K562 (cell line): ENCODE measurements at regions not wholly inside any gene's neighbourhood (a gene's known extent, or its start where the extent isn't known, plus 50 kb on each side); places are given as distances from the start of the nearest gene placed in this dataset.

Experiments used
- ELF2 ChIP-seq: fragments of 250-450 bp; sonication (Bioruptor Pico); IDR thresholded peaks from 2 replicates; pipeline ENCODE4 v1.5.0; 2021; ENCODE audit warnings: mild to moderate bottlenecking
- EZH2 ChIP-seq: IDR thresholded peaks from 2 replicates; pipeline ENCODE4 v1.6.1; 2012; ENCODE audit warnings: low read depth, mild to moderate bottlenecking, inconsistent platforms, low read length, borderline replicate concordance
- GATA2 ChIP-seq: sonication (generic); formaldehyde crosslinking; IDR thresholded peaks from 2 replicates; pipeline ENCODE4 v1.4.0; 2020; ENCODE audit warnings: mild to moderate bottlenecking, missing genetic modification reagents
- POLR2AphosphoS5 ChIP-seq: IDR thresholded peaks from 2 replicates; pipeline ENCODE4 v1.6.1; 2011; ENCODE audit warnings: mild to moderate bottlenecking, low read depth, low read length, moderate library complexity; ENCODE audit not compliant: control insufficient read depth, insufficient read depth
- SP2 ChIP-seq: IDR thresholded peaks from 2 replicates; pipeline ENCODE4 v1.6.1; 2011; ENCODE audit warnings: mild to moderate bottlenecking, low read depth, low read length, moderate library complexity; ENCODE audit not compliant: poor library complexity, severe bottlenecking; ENCODE audit errors: extremely low read depth
- SREBF1 ChIP-seq: fragments of 150-350 bp; IDR thresholded peaks from 2 replicates; pipeline ENCODE4 v1.6.1; 2014; ENCODE audit warnings: antibody characterized with exemption, low read depth, low read length, borderline replicate concordance
- U2AF1 ChIP-seq: fragments of 200-400 bp; formaldehyde crosslinking; optimal IDR thresholded peaks from 2 replicates; pipeline ENCODE3; 2017; ENCODE audit warnings: mild to moderate bottlenecking, low read depth, low read length, moderate library complexity
- ZNF239 ChIP-seq: fragments of 250-450 bp; sonication (Bioruptor Pico); IDR thresholded peaks from 2 replicates; pipeline ENCODE4 v1.4.0; 2020; ENCODE audit warnings: mild to moderate bottlenecking
- ZSCAN32 ChIP-seq: fragments of 450-650 bp; formaldehyde crosslinking; IDR thresholded peaks from 2 replicates; pipeline ENCODE4 v1.4.0; 2020; ENCODE audit warnings: mild to moderate bottlenecking, moderate library complexity
- TF ChIP-seq, protein P1 (sequence below): sonication (generic); formaldehyde crosslinking; IDR thresholded peaks from 2 replicates; pipeline ENCODE4 v1.4.0; 2020; ENCODE audit warnings: mild to moderate bottlenecking, missing genetic modification reagents

DNA sequence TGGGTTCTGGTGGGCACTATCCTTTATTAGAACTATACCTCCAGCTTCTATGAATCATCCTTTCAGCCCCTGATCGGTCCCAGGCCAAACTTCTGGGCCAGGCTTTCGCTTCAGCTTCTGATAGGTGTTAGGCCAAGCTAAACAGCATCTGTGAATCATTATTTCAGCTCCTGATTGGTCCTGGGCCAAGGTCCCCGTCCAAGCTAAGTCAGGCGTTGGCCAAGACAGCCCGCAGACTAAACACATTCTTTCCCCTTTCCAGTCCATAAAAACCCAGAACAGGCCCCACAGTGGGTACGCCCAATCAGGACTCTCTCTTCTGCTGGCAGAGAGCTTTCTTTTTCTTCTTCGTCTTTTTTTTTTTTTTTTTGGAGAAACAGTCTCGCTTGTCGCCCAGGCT lies 1808.9 kb upstream of the SEL1L start:
- TF ChIP-seq GATA2 (no peak), ZNF239 (CRISPR knock-in tag) (no peak), SP2 (no peak), EZH2 (no peak), SREBF1 (no peak), POLR2AphosphoS5 (no peak), U2AF1 (no peak), ZSCAN32 (CRISPR knock-in tag) (no peak), ELF2 (no peak)
- TF ChIP-seq, protein P1, sequence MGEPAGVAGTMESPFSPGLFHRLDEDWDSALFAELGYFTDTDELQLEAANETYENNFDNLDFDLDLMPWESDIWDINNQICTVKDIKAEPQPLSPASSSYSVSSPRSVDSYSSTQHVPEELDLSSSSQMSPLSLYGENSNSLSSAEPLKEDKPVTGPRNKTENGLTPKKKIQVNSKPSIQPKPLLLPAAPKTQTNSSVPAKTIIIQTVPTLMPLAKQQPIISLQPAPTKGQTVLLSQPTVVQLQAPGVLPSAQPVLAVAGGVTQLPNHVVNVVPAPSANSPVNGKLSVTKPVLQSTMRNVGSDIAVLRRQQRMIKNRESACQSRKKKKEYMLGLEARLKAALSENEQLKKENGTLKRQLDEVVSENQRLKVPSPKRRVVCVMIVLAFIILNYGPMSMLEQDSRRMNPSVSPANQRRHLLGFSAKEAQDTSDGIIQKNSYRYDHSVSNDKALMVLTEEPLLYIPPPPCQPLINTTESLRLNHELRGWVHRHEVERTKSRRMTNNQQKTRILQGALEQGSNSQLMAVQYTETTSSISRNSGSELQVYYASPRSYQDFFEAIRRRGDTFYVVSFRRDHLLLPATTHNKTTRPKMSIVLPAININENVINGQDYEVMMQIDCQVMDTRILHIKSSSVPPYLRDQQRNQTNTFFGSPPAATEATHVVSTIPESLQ = no peak
